NCI-H1105 (cell line): ENCODE measurements at regions not wholly inside any gene's neighbourhood (a gene's known extent, or its start where the extent isn't known, plus 50 kb on each side); places are given as distances from the start of the nearest gene placed in this dataset.

Experiments used
- DNase-seq: peaks from one replicate; lab custom pipeline; 2025; lab: John Stamatoyannopoulos, UW

- no peak for DNase-seq
Measured at GRCh38 chr7:25279705-25280104, 51.4 kb upstream of the NPVF start.

- DNase-seq, result no peak
Measured at GRCh38 chr7:25280181-25280580, 51.9 kb upstream of the NPVF start.

- no peak for DNase-seq
Measured at GRCh38 chr7:25282194-25282593, 53.9 kb upstream of the NPVF start.

GRCh38 chr7:25286756-25287155 is 58.5 kb upstream of the NPVF start:
- DNase-seq, result no peak

GRCh38 chr7:25287291-25287690 is 59.0 kb upstream of the NPVF start:
- no peak for DNase-seq

- no peak for DNase-seq
Measured at GRCh38 chr7:25288556-25289307, 60.4 kb upstream of the NPVF start.

- no peak for DNase-seq
Measured at GRCh38 chr7:25289518-25289917, 61.2 kb upstream of the NPVF start.

GRCh38 chr7:25294624-25295023 is 66.3 kb upstream of the NPVF start:
- no peak for DNase-seq

GRCh38 chr7:25295387-25295786 is 67.1 kb upstream of the NPVF start:
- no peak for DNase-seq

GRCh38 chr7:25296086-25296485 is 67.8 kb upstream of the NPVF start:
- no peak for DNase-seq

- no peak for DNase-seq
Measured at GRCh38 chr7:25297278-25297677, 69.0 kb upstream of the NPVF start.

GRCh38 chr7:25303281-25304181 is 75.2 kb upstream of the NPVF start:
- DNase-seq, result no peak

GRCh38 chr7:25304691-25305090 is 76.4 kb upstream of the NPVF start:
- no peak for DNase-seq

GRCh38 chr7:25305831-25306230 is 77.5 kb upstream of the NPVF start:
- no peak for DNase-seq

- DNase-seq, result no peak
Measured at GRCh38 chr7:25307624-25308023, 79.3 kb upstream of the NPVF start.

GRCh38 chr7:25308246-25308645 is 80.0 kb upstream of the NPVF start:
- DNase-seq, result no peak

- DNase-seq, result no peak
Measured at GRCh38 chr7:25308906-25309705, 80.8 kb upstream of the NPVF start.

- DNase-seq, result no peak
Measured at GRCh38 chr7:25310896-25311295, 82.6 kb upstream of the NPVF start.

- DNase-seq, result no peak
Measured at GRCh38 chr7:25311346-25311745, 83.1 kb upstream of the NPVF start.

- no peak for DNase-seq
Measured at GRCh38 chr7:25312968-25313367, 84.7 kb upstream of the NPVF start.

- DNase-seq, result no peak
Measured at GRCh38 chr7:25313526-25313925, 85.2 kb upstream of the NPVF start.

GRCh38 chr7:25314094-25314730 is 85.9 kb upstream of the NPVF start:
- no peak for DNase-seq
